ENCODE measurements at regions not wholly inside any gene's neighbourhood (a gene's known extent, or its start where the extent isn't known, plus 50 kb on each side); places are given as distances from the start of the nearest gene placed in this dataset.

DNA sequence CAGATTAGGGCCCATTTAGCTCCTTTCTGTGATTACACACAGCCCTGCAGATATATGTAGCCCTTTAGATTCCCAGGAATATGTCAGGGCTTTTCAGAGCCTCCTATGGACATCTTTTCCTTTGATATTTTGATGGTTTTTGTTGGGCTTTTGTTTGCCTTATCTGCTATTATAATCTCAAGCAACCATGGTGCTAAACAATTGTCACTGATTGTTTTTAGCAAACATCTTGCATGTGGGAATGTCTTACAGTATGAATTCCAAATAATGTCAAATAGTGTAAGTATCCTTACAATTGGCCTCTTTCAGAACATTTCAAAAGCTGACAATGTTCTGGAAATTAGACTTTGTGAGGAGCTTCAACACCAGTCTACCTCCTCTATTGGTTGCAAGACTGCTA lies 333.6 kb upstream of the OPRM1 start:
- TF ChIP-seq, protein P1, sequence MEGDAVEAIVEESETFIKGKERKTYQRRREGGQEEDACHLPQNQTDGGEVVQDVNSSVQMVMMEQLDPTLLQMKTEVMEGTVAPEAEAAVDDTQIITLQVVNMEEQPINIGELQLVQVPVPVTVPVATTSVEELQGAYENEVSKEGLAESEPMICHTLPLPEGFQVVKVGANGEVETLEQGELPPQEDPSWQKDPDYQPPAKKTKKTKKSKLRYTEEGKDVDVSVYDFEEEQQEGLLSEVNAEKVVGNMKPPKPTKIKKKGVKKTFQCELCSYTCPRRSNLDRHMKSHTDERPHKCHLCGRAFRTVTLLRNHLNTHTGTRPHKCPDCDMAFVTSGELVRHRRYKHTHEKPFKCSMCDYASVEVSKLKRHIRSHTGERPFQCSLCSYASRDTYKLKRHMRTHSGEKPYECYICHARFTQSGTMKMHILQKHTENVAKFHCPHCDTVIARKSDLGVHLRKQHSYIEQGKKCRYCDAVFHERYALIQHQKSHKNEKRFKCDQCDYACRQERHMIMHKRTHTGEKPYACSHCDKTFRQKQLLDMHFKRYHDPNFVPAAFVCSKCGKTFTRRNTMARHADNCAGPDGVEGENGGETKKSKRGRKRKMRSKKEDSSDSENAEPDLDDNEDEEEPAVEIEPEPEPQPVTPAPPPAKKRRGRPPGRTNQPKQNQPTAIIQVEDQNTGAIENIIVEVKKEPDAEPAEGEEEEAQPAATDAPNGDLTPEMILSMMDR (IDR thresholded peaks at IDR 0.05; ENCODE audit: control extremely low read depth in 1 of 3, insufficient read depth in 1 of 3, low read depth in 1 of 3, low read length in 3 of 3): no peak
- TF ChIP-seq TAF1 (IDR thresholded peaks at IDR 0.05; ENCODE audit: low read depth, low read length) (no peak), GTF2F1 (IDR thresholded peaks at IDR 0.05; ENCODE audit: borderline replicate concordance, low read depth, low read length) (no peak), RFX5 (IDR thresholded peaks at IDR 0.05; ENCODE audit: borderline replicate concordance, low read depth, low read length) (no peak), EZH2 (IDR thresholded peaks at IDR 0.05; ENCODE audit: low read depth, low read length, severe bottlenecking) (no peak), EP300 (IDR thresholded peaks at IDR 0.05; ENCODE audit: borderline replicate concordance in 1 of 2, low read depth in 2 of 2, low read length in 2 of 2) (no peak), POLR2A (IDR thresholded peaks at IDR 0.05; ENCODE audit: control extremely low read depth in 1 of 2, low read depth in 2 of 2, low read length in 2 of 2) (no peak), ZNF274 (IDR thresholded peaks at IDR 0.05; ENCODE audit: borderline replicate concordance, extremely low read depth, low read length) (no peak), GABPA (IDR thresholded peaks at IDR 0.05; ENCODE audit: borderline replicate concordance, insufficient read depth, low read length) (no peak)
